GM21529 (cell line): ENCODE measurements at regions not wholly inside any gene's neighbourhood (a gene's known extent, or its start where the extent isn't known, plus 50 kb on each side); places are given as distances from the start of the nearest gene placed in this dataset.
"Not testable (repeated sequence)": the region's sequence is repeated elsewhere in the genome, so short reads cannot be mapped to it uniquely, and the experiment has no call there.

Experiments
- ATAC-seq: cut with Tn5 transposase; IDR thresholded peaks from one replicate; pipeline ENCODE4 v1.9.1; 2021; ENCODE audit not compliant: unreplicated experiment

- ATAC-seq = not testable (repeated sequence)
Observed at GRCh38 chr14:106480287-106480686, 953.9 kb downstream of the TMEM121 start.

GRCh38 chr14:106482213-106482612, 955.8 kb downstream of the TMEM121 start:
- not testable (repeated sequence) for ATAC-seq

- no peak for ATAC-seq
Observed at GRCh38 chr14:106487600-106487999, 961.2 kb downstream of the TMEM121 start.

- no peak for ATAC-seq
Observed at GRCh38 chr14:106488291-106488690, 961.9 kb downstream of the TMEM121 start.

- ATAC-seq = no peak
Observed at GRCh38 chr14:106489112-106489881, 962.9 kb downstream of the TMEM121 start.

- no peak for ATAC-seq
Observed at GRCh38 chr14:106490442-106490841, 964.1 kb downstream of the TMEM121 start.

GRCh38 chr14:106491851-106492250, 965.5 kb downstream of the TMEM121 start:
- no peak for ATAC-seq

- ATAC-seq = no peak
Observed at GRCh38 chr14:106493962-106494823, 967.8 kb downstream of the TMEM121 start.

- ATAC-seq = no peak
Observed at GRCh38 chr14:106500571-106500970, 974.2 kb downstream of the TMEM121 start.

- no peak for ATAC-seq
Observed at GRCh38 chr14:106501898-106502297, 975.5 kb downstream of the TMEM121 start.

GRCh38 chr14:106505366-106505765, 979.0 kb downstream of the TMEM121 start:
- no peak for ATAC-seq

- ATAC-seq = no peak
Observed at GRCh38 chr14:106506881-106507305, 980.5 kb downstream of the TMEM121 start.

GRCh38 chr14:106507354-106507753, 981.0 kb downstream of the TMEM121 start:
- no peak for ATAC-seq

- ATAC-seq = no peak
Observed at GRCh38 chr14:106508216-106508615, 981.8 kb downstream of the TMEM121 start.

GRCh38 chr14:106509176-106509575, 982.8 kb downstream of the TMEM121 start:
- no peak for ATAC-seq

GRCh38 chr14:106509807-106510206, 983.4 kb downstream of the TMEM121 start:
- no peak for ATAC-seq

- ATAC-seq = no peak
Observed at GRCh38 chr14:106511006-106511799, 984.8 kb downstream of the TMEM121 start.

GRCh38 chr14:106511800-106512198, 985.4 kb downstream of the TMEM121 start:
- ATAC-seq = no peak

- no peak for ATAC-seq
Observed at GRCh38 chr14:106513302-106513701, 986.9 kb downstream of the TMEM121 start.

GRCh38 chr14:106518054-106518943, 991.9 kb downstream of the TMEM121 start:
- ATAC-seq = no peak
